Tibial artery (tissue), 4 donors: ENCODE measurements at regions not wholly inside any gene's neighbourhood (a gene's known extent, or its start where the extent isn't known, plus 50 kb on each side); places are given as distances from the start of the nearest gene placed in this dataset.

Experiments used
- DNase-seq, 2 donors: peaks; one replicate each; pipeline ENCODE4 v3.0.0-alpha.2; 2019
- H3K27ac ChIP-seq, 2 donors: fragments of 200-600 bp; sonication (generic) in 1 of 2; 1 replicate in 1 of 2; 2 replicates in 1 of 2; pipeline ENCODE4 v1.5.1; 2018 to 2019; ENCODE audit warnings: mild to moderate bottlenecking in 1 of 2
- H3K27me3 ChIP-seq, 2 donors: fragments of 200-600 bp; sonication (generic) in 1 of 2; one replicate each; pipeline versions ENCODE4 v1.5.1 to v1.6.0; 2016 to 2019
- H3K36me3 ChIP-seq, 3 donors: fragments of 200-600 bp; sonication (generic) in 2 of 3; one replicate each; pipeline ENCODE4 v1.5.1; 2016 to 2019; ENCODE audit warnings: mild to moderate bottlenecking in 2 of 3
- H3K4me1 ChIP-seq, 4 donors: fragments of 200-600 bp; sonication (generic) in 2 of 4; 1 replicate in 3 of 4; 2 replicates in 1 of 4; pipeline ENCODE4 v1.5.1; 2016 to 2019
- H3K4me3 ChIP-seq, 2 donors: fragments of 200-600 bp; sonication (generic) in 1 of 2; 1 replicate in 1 of 2; 2 replicates in 1 of 2; pipeline ENCODE4 v1.5.1; 2018 to 2019; ENCODE audit warnings: mild to moderate bottlenecking in 2 of 2
- H3K9me3 ChIP-seq, 3 donors: fragments of 200-600 bp; sonication (generic) in 1 of 3; one replicate each; pipeline ENCODE4 v1.5.1; 2016 to 2019
- CTCF ChIP-seq, 2 experiments: fragments of 200-600 bp in 1 of 2; fragments of 450-650 bp in 1 of 2; IDR thresholded peaks; one replicate each; pipeline ENCODE4 v1.5.1; 2017 to 2019; ENCODE audit warnings: antibody characterized with exemption in 2 of 2, mild to moderate bottlenecking in 1 of 2, moderate library complexity in 1 of 2
- intact Hi-C: fragments of 100-400 bp; cut with DNase I; formaldehyde crosslinking; loops from one replicate; pipeline ENCODE4 v1.15.0; 2023; ENCODE audit warnings: low total_unique reads

DNA sequence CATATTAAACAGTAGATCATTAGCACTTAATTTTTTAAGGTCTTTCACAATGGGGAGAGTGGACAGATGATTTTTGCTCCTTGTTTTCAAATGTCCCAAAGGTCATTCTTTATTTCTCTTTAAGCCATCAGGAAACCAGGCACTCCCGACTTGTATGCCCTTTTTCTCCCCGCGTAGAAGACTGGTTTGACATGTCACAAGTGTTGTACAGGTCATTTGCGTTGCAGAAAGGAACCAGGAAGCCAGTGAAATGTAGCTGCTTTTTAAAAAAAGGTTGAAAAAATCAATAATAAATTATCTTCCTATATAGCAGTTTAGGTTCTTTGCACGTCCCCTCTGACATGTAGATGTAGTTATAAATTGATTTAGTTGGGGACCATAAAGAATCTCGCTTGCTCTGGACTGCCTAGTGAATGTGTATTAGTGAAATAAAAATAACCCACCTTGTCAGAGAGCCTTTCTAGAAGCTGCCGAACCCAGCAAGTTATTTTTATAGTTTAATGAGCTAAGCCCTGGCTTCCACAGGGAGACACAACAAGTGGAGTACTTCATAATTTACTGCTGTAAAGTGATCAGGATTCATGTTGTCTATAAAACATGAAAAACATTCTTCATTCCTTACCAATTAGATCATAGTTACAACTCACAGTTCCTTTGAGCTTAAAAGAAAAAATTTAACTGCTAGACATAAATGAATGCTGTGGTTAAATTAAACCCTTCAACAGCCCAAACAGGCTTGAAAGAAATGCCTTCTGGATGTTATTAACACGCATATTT, 404.6 kb downstream of the CSNK1G3 start:
- Histone ChIP-seq H3K27me3 (no peaks in the 10 kb centered on the region), H3K4me1 (peaks cover 0 to 12% (median 0%) of the 10 kb centered on the region in 4 donors), H3K36me3 (no peaks in the 10 kb centered on the region), H3K4me3 (no peak overlapping the region), H3K9me3 (no peaks in the 10 kb centered on the region), H3K27ac (no peak overlapping the region)
- no peak for DNase-seq
- no peak for TF ChIP-seq CTCF (IDR thresholded peaks at IDR 0.05)
- intact Hi-C loops = no loop called here

GRCh38 chr5:123914333-123914732, 402.4 kb downstream of the CSNK1G3 start:
- TF ChIP-seq CTCF (IDR thresholded peaks at IDR 0.05) = no peak
- Histone ChIP-seq H3K4me3 (no peak overlapping the region), H3K27me3 (no peaks in the 10 kb centered on the region), H3K36me3 (no peaks in the 10 kb centered on the region), H3K27ac (no peak overlapping the region), H3K9me3 (no peaks in the 10 kb centered on the region), H3K4me1 (peaks cover 0 to 12% (median 0%) of the 10 kb centered on the region in 4 donors)
- intact Hi-C loops = no loop called here
- no peak for DNase-seq

DNA sequence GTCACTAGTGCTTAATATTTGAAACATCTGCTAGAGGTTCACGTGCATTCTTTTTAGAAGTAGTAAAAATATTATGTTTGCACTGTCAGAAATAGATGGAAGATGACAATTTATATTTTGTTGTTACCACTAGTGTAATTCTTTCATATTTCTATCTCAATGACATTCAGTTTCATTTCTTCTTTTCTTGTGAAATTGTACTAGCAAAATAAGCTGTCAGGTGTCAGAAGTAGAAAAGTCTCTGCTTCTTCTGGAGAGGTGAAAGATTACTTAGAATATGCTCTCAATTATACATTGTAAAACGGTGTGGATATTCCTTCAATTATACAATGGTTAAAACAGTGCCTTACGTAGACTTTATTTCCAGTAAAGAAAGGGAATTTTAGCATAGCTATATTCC, 395.4 kb downstream of the CSNK1G3 start:
- Histone ChIP-seq H3K9me3 (no peaks in the 10 kb centered on the region), H3K27me3 (no peaks in the 10 kb centered on the region), H3K36me3 (no peaks in the 10 kb centered on the region), H3K4me1 (no peaks in the 10 kb centered on the region), H3K4me3 (no peak overlapping the region), H3K27ac (no peak overlapping the region)
- TF ChIP-seq CTCF (IDR thresholded peaks at IDR 0.05) = no peak
- intact Hi-C loops = no loop called here
- no peak for DNase-seq

GRCh38 chr5:123906698-123907295, 394.8 kb downstream of the CSNK1G3 start:
- Histone ChIP-seq H3K4me1 (no peaks in the 10 kb centered on the region), H3K27me3 (no peaks in the 10 kb centered on the region), H3K9me3 (no peaks in the 10 kb centered on the region), H3K27ac (no peak overlapping the region), H3K4me3 (no peak overlapping the region), H3K36me3 (no peaks in the 10 kb centered on the region)
- TF ChIP-seq CTCF (IDR thresholded peaks at IDR 0.05) = no peak
- intact Hi-C loops = no loop called here
- DNase-seq = no peak

DNA sequence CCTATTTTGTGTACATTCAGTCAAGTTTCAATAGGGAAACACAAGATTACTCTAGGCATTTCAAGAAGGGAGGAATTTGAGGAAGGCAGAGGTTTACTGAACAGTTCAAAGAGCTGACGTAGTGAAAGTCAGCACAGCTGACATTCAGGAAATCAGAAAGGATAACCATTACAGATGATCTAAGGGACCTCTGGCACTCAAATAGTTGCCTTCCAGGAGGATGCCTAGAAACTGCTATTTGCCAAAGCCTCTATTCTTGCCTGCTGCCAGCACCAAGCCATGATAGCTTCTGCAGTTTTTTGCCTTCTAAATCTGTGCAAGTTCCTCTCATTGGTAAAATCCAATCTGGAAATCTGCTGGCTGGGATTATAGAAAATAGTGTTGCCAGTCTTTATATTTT, 373.1 kb downstream of the CSNK1G3 start:
- no peak for TF ChIP-seq CTCF (IDR thresholded peaks at IDR 0.05)
- Histone ChIP-seq H3K9me3 (no peaks in the 10 kb centered on the region), H3K4me3 (no peak overlapping the region), H3K4me1 (peaks cover 0 to 13% (median 3%) of the 10 kb centered on the region in 4 donors), H3K27me3 (no peaks in the 10 kb centered on the region), H3K27ac (no peak overlapping the region), H3K36me3 (no peaks in the 10 kb centered on the region)
- DNase-seq = no peak
- intact Hi-C loops = no loop called here
